NCI-H2029 (cell line): ENCODE measurements at regions not wholly inside any gene's neighbourhood (a gene's known extent, or its start where the extent isn't known, plus 50 kb on each side); places are given as distances from the start of the nearest gene placed in this dataset.

Source experiments
- DNase-seq: peaks from one replicate; lab custom pipeline; 2025; lab: John Stamatoyannopoulos, UW

DNA sequence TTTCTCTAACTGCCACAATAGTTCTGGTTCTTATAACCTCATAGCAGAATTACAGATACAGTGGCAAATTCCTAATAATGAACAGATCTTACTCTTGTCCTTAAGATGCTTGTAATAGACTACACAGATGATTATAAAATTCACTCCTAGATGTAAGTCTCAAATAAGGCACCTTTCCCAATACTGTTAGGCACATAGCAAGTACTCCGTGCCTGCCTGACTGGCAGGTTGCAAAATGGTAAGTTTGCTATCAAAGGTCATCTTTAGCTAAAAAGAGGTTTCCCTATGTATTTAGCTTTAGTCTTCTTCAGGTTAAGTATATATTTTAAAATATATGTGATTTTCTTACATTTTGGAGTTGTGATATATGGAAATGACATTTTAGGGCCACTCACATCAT, 50.4 kb upstream of the FHIP2A start:
- DNase-seq = no peak

DNA sequence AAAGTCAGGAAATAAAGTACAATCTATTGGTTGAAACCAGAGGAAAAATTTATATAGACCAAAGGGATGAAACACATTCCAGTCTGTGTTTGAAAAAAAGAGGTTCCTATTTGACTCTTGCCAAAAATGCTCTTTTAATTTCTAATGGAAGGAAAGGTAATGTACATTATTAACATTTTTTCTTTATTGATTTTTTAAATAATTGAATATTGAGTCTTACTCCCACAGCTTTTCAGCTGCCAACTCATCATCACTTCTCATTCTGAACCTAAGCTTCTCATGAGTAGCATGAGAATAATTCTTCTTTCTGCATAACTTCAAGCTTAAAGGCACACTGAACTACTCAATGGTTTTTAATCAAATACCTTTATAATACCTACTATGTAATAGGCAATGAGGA, 49.8 kb upstream of the FHIP2A start:
- no peak for DNase-seq
